Thoracic aorta (tissue), 2 donors: ENCODE measurements at regions not wholly inside any gene's neighbourhood (a gene's known extent, or its start where the extent isn't known, plus 50 kb on each side); places are given as distances from the start of the nearest gene placed in this dataset.
"Not testable (repeated sequence)": the region's sequence is repeated elsewhere in the genome, so short reads cannot be mapped to it uniquely, and the experiment has no call there.

ENCODE experiments used
- ATAC-seq: fragments of 150-250 bp; one replicate; pipeline ENCODE4 v1.8.0; 2017; ENCODE audit warnings: low read depth; ENCODE audit not compliant: insufficient number of reproducible peaks, low FRiP score
- DNase-seq: peaks from one replicate; pipeline ENCODE4 v3.0.0-alpha.2; 2020; ENCODE audit warnings: low spot score
- H3K27ac ChIP-seq, 2 donors: fragments of 200-600 bp; sonication (generic); 1 replicate in 1 of 2; 2 replicates in 1 of 2; pipeline ENCODE4 v1.5.1; 2016; ENCODE audit warnings: mild to moderate bottlenecking in 2 of 2, moderate library complexity in 2 of 2
- H3K27me3 ChIP-seq: fragments of 200-600 bp; sonication (generic); replicated peaks from 2 replicates; pipeline ENCODE4 v1.6.0; 2016; ENCODE audit warnings: mild to moderate bottlenecking; ENCODE audit not compliant: insufficient read depth
- H3K36me3 ChIP-seq: fragments of 200-600 bp; sonication (generic); one replicate; pipeline ENCODE4 v1.5.1; 2016
- H3K4me1 ChIP-seq, 2 donors: fragments of 200-600 bp; sonication (generic); 1 replicate in 1 of 2; 2 replicates in 1 of 2; pipeline versions ENCODE4 v1.5.1 to v1.6.0; 2016; ENCODE audit warnings: low read depth in 2 of 2, mild to moderate bottlenecking in 1 of 2; ENCODE audit not compliant: control insufficient read depth in 1 of 2
- H3K4me3 ChIP-seq: fragments of 200-600 bp; sonication (generic); 2 replicates; pipeline ENCODE4 v1.5.1; 2016; ENCODE audit warnings: mild to moderate bottlenecking
- H3K9me3 ChIP-seq: fragments of 200-600 bp; sonication (generic); 2 replicates; pipeline ENCODE4 v1.5.1; 2016
- CTCF ChIP-seq: fragments of 200-600 bp; sonication (generic); IDR thresholded peaks from one replicate; pipeline ENCODE4 v1.5.1; 2019; ENCODE audit warnings: antibody characterized with exemption

GRCh38 chr14:82689948-82690347 is 1156.3 kb upstream of the SEL1L start:
- Histone ChIP-seq H3K27ac (no peak overlapping the region), H3K27me3 (no peaks in the 10 kb centered on the region), H3K4me3 (no peak overlapping the region), H3K36me3 (no peaks in the 10 kb centered on the region), H3K4me1 (no peaks in the 10 kb centered on the region), H3K9me3 (no peaks in the 10 kb centered on the region)
- ATAC-seq (no peak), DNase-seq (no peak)
- TF ChIP-seq CTCF: no peak

DNA sequence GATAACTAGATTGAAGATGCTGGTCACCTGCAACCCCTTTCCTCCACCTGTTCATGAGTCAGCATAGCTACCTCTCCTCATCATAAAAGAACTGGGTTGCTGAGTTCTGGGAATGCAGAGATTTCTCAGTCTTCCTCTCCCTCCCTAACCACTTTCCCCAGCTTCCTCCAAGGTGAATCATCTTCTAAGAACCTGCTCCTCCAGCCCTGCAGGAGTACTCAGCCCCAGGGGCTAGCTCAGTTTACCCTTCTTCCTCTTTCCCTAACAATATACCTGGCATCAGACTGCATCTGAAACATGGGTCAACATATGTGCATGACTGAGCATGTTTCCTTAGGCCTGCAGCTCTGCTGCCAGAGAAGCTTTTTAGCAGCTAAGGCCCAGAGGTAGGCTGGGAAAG is 1157.5 kb upstream of the SEL1L start:
- H3K27me3 ChIP-seq, H3K36me3 ChIP-seq, ATAC-seq, H3K4me3 ChIP-seq, H3K4me1 ChIP-seq, DNase-seq, H3K27ac ChIP-seq, H3K9me3 ChIP-seq: not testable (repeated sequence)

DNA sequence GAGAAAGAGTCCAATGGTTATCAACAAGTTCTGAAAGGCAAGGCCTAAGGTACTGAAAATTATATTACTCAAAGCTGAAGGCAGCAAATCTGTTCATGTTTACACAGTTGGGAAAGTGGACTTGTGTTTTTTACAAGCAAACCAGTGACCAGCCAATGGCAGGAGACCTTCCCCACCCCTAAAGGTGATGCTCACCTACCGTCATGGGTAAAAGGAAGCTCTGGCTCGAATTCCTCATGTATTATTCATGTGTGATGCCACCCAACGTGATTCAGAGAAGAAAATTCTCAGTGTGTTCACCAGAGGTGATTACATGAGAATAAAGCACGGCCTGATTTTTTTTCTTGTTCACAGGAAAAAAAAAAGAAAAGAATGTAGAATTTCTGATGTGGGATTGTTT is 1161.2 kb upstream of the SEL1L start:
- no peaks in the 10 kb centered on the region for H3K4me1 ChIP-seq

GRCh38 chr14:82704218-82704617 is 1170.6 kb upstream of the SEL1L start:
- Histone ChIP-seq H3K4me3 (no peak overlapping the region), H3K36me3 (no peaks in the 10 kb centered on the region), H3K9me3 (no peaks in the 10 kb centered on the region), H3K27me3 (no peaks in the 10 kb centered on the region), H3K27ac (no peak overlapping the region), H3K4me1 (no peaks in the 10 kb centered on the region)
- no peak for TF ChIP-seq CTCF
- no peak for DNase-seq
- no peak for ATAC-seq

More for the DNA sequence above, 1161.2 kb upstream of the SEL1L start:
- Histone ChIP-seq H3K9me3 (no peaks in the 10 kb centered on the region), H3K27me3 (no peaks in the 10 kb centered on the region), H3K4me3 (no peak overlapping the region), H3K27ac (no peak overlapping the region), H3K36me3 (no peaks in the 10 kb centered on the region)
- TF ChIP-seq CTCF: no peak
- DNase-seq (no peak), ATAC-seq (no peak)

- H3K27me3 ChIP-seq: no peaks in the 10 kb centered on the region
- no peaks in the 10 kb centered on the region for H3K4me1 ChIP-seq
- DNase-seq: no peak
- no peak overlapping the region for H3K4me3 ChIP-seq
- no peak overlapping the region for H3K27ac ChIP-seq
- no peaks in the 10 kb centered on the region for H3K9me3 ChIP-seq
- TF ChIP-seq CTCF: peak; percentile 64
- no peaks in the 10 kb centered on the region for H3K36me3 ChIP-seq
- no peak for ATAC-seq
These were observed 1176.7 kb upstream of the SEL1L start for GRCh38 chr14:82710267-82710841.

- no peak for TF ChIP-seq CTCF
- H3K36me3 ChIP-seq: no peaks in the 10 kb centered on the region
- no peaks in the 10 kb centered on the region for H3K27me3 ChIP-seq
- DNase-seq: no peak
- no peak for ATAC-seq
- no peak overlapping the region for H3K27ac ChIP-seq
- H3K4me3 ChIP-seq: no peak overlapping the region
- no peaks in the 10 kb centered on the region for H3K9me3 ChIP-seq
- peaks cover 3 to 13% of the 10 kb centered on the region in 2 donors for H3K4me1 ChIP-seq
These were observed 1186.0 kb upstream of the SEL1L start for GRCh38 chr14:82719617-82720016.
